Breast epithelium (tissue), 4 donors: ENCODE measurements at regions not wholly inside any gene's neighbourhood (a gene's known extent, or its start where the extent isn't known, plus 50 kb on each side); places are given as distances from the start of the nearest gene placed in this dataset.

Experiments
- DNase-seq, 2 donors: peaks; one replicate each; pipeline ENCODE4 v3.0.0-alpha.2; 2019; ENCODE audit warnings: low spot score in 2 of 2
- H3K27ac ChIP-seq, 2 donors: fragments of 200-600 bp; sonication (generic) in 1 of 2; one replicate each; pipeline ENCODE4 v1.5.1; 2016 to 2019; ENCODE audit warnings: mild to moderate bottlenecking in 1 of 2
- H3K27me3 ChIP-seq, 2 donors: fragments of 200-600 bp; sonication (generic) in 1 of 2; one replicate each; pipeline versions ENCODE4 v1.5.1 to v1.6.0; 2017 to 2019; ENCODE audit warnings: control low read depth in 1 of 2, mild to moderate bottlenecking in 1 of 2
- H3K36me3 ChIP-seq: fragments of 200-600 bp; one replicate; pipeline ENCODE4 v1.5.1; 2019
- H3K4me1 ChIP-seq, 2 donors: fragments of 200-600 bp; sonication (generic); one replicate each; pipeline ENCODE4 v1.5.1; 2016 to 2019; ENCODE audit warnings: control low read depth in 1 of 2
- H3K4me3 ChIP-seq, 3 donors: fragments of 200-600 bp; sonication (generic); 1 replicate in 2 of 3; 2 replicates in 1 of 3; pipeline ENCODE4 v1.5.1; 2016 to 2019; ENCODE audit warnings: mild to moderate bottlenecking in 3 of 3, moderate library complexity in 2 of 3
- H3K9me3 ChIP-seq, 2 donors: fragments of 200-600 bp; sonication (generic) in 1 of 2; one replicate each; pipeline ENCODE4 v1.5.1; 2016 to 2019; ENCODE audit warnings: control low read depth in 1 of 2
- CTCF ChIP-seq, 3 donors: fragments of 450-650 bp; IDR thresholded peaks; one replicate each; pipeline ENCODE4 v1.5.1; 2016 to 2017; ENCODE audit warnings: antibody characterized with exemption in 3 of 3, mild to moderate bottlenecking in 3 of 3, moderate library complexity in 3 of 3
- POLR2A ChIP-seq: fragments of 450-650 bp; IDR thresholded peaks from one replicate; pipeline ENCODE4 v1.6.1; 2016; ENCODE audit warnings: antibody characterized with exemption, mild to moderate bottlenecking, moderate library complexity
- POLR2AphosphoS5 ChIP-seq, 3 donors: sonication (generic); formaldehyde crosslinking; IDR thresholded peaks; one replicate each; pipeline ENCODE4 v1.6.1; 2017; ENCODE audit warnings: antibody characterized with exemption in 3 of 3
- intact Hi-C: fragments of 100-400 bp; cut with DNase I; formaldehyde crosslinking; loops from one replicate; pipeline ENCODE4 v1.15.1; 2023; ENCODE audit warnings: low total_unique reads

DNA sequence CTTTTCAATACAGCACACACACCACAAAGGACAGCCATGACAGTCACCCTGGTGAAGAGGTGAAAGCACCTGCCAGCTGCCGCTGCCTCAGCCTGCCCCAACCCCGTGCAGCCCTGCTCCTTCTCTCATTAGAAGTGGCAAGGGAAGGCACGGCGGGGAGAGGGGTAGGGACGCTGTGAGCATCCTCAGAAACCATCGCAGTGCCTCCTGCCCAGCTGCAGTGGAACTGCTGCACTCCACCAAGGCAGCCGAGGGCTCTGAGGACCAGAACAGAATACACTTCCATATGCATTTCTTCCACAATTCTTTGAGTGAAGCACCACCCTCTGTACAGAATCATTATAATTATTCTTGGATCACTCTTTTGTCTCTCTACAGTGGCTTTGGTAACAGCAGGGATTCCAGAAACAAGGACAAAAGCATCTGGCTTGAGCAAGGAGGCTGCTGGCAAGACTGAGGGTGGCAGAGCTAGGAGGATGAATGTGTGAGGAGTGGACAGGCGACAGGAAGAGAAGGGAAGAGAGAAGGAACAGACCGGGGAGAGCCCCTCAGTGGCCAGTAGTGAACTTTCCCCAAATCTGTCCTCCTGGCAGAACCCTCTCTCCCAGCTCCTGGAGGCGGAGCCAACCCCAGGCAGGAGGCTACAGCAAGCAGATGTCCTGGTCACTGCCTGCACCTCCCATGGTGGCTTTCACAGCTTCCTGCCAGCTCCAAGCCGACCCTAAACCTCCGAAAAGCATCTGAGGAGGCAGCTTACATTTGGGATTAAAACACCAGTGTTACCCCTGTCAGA, 73.2 kb downstream of the MTNR1A start:
- Histone ChIP-seq H3K4me1 (no peaks in the 10 kb centered on the region), H3K36me3 (no peaks in the 10 kb centered on the region), H3K9me3 (no peaks in the 10 kb centered on the region), H3K27me3 (no peaks in the 10 kb centered on the region), H3K27ac (no peak overlapping the region), H3K4me3 (no peak overlapping the region)
- DNase-seq = no peak
- no peak for TF ChIP-seq POLR2A
- intact Hi-C loops = no loop called here

DNA sequence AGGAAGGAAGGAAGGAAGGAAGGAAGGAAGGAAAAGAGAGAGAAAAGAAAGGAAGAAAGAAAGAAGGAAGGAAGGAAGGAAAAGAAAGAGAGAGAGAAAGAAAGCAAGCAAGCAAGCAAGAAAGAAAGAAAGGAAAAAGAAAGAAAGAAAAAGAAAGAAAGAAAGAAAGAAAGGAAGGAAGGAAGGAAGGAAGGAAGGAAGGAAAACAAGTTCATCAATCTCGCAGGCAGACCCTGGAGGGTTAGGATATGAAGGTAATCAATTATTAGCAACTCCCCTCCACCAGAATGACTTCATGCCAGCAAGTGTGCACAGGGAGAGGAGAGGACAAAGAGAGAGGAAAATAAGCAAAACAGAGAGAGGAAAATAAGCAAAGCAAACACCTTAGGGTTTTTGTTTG, 80.2 kb downstream of the MTNR1A start:
- Histone ChIP-seq H3K4me1 (no peaks in the 10 kb centered on the region), H3K27ac (no peak overlapping the region), H3K36me3 (no peaks in the 10 kb centered on the region), H3K9me3 (no peaks in the 10 kb centered on the region), H3K4me3 (no peak overlapping the region), H3K27me3 (no peaks in the 10 kb centered on the region)
- intact Hi-C loops = no loop called here
- no peak for TF ChIP-seq POLR2A
- no peak for TF ChIP-seq CTCF (IDR thresholded peaks at IDR 0.05)
- TF ChIP-seq POLR2AphosphoS5 (IDR thresholded peaks at IDR 0.05) = no peak
- no peak for DNase-seq

DNA sequence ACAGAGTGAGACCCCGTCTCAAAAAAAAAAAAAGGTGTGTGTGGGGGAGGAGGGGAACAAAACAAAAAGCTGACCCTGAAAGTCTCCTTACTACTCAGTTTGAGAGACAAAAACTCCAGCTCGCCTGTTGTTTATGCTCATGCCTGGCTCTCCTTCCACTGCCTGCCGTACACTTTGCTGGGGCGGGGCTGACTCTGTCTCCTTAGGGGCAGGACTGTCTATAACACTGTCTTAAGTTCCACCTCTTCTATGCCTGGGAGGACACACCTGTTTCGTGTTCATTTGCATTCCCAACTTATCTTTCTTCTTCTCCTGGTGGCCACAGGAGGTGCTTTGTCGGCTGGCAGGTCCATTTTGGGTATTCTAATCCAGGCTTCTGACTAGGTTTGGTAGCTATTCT, 81.4 kb downstream of the MTNR1A start:
- Histone ChIP-seq H3K4me3 (no peak overlapping the region), H3K9me3 (no peaks in the 10 kb centered on the region), H3K36me3 (no peaks in the 10 kb centered on the region), H3K4me1 (no peaks in the 10 kb centered on the region), H3K27me3 (no peaks in the 10 kb centered on the region), H3K27ac (no peak overlapping the region)
- no peak for DNase-seq
- intact Hi-C loops = loop anchor here (5.0 kb wide), 1 partner anchor 282 kb away; the partner anchor contains the start of gene CYP4V2
- no peak for TF ChIP-seq CTCF (IDR thresholded peaks at IDR 0.05)
- TF ChIP-seq POLR2AphosphoS5 (IDR thresholded peaks at IDR 0.05) = no peak
- TF ChIP-seq POLR2A = no peak

DNA sequence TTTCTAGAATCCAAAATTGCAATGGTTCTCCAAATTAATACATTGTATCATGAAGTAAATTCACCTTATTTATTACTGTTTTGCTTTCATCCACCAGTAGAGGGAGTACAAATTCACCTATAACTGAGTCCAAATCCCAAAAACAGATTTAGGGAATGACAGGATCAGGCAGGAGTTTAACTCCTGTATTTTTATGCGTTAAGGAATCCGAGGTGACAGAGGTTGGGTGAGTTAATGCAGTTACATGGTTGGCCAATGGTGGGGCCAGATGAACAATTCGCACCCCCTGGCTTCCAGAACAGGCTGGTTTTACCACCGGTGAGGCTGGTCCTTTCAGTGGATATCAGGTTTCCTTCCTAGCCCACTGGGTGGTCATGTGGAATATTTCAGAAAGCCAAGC, 82.4 kb downstream of the MTNR1A start:
- Histone ChIP-seq H3K9me3 (no peaks in the 10 kb centered on the region), H3K4me3 (no peak overlapping the region), H3K27ac (no peak overlapping the region), H3K4me1 (no peaks in the 10 kb centered on the region), H3K36me3 (no peaks in the 10 kb centered on the region), H3K27me3 (no peaks in the 10 kb centered on the region)
- TF ChIP-seq POLR2AphosphoS5 (IDR thresholded peaks at IDR 0.05) (no peak), CTCF (IDR thresholded peaks at IDR 0.05) (peak; percentile 24 to 43 (median 41))
- intact Hi-C loops = loop anchor here (5.0 kb wide), 1 partner anchor 281 kb away; the partner anchor contains the start of gene CYP4V2
- no peak for DNase-seq

- no peaks in the 10 kb centered on the region for H3K27me3 ChIP-seq
- H3K27ac ChIP-seq = no peak overlapping the region
- no peaks in the 10 kb centered on the region for H3K36me3 ChIP-seq
- H3K4me3 ChIP-seq = no peak overlapping the region
- no peaks in the 10 kb centered on the region for H3K9me3 ChIP-seq
- intact Hi-C loops = loop anchor here (5.0 kb wide), 1 partner anchor 279 kb away; the partner anchor contains the start of gene CYP4V2
- H3K4me1 ChIP-seq = no peaks in the 10 kb centered on the region
- DNase-seq = no peak
- TF ChIP-seq POLR2AphosphoS5 (IDR thresholded peaks at IDR 0.05) = no peak
- no peak for TF ChIP-seq CTCF (IDR thresholded peaks at IDR 0.05)
- no peak for TF ChIP-seq POLR2A
These were observed 83.9 kb downstream of the MTNR1A start for GRCh38 chr4:186471441-186471840.
